ENCODE measurements at regions not wholly inside any gene's neighbourhood (a gene's known extent, or its start where the extent isn't known, plus 50 kb on each side); places are given as distances from the start of the nearest gene placed in this dataset.
A peak's percentile ranks its signal among the peaks of the same experiment; 100 is the strongest.

DNA sequence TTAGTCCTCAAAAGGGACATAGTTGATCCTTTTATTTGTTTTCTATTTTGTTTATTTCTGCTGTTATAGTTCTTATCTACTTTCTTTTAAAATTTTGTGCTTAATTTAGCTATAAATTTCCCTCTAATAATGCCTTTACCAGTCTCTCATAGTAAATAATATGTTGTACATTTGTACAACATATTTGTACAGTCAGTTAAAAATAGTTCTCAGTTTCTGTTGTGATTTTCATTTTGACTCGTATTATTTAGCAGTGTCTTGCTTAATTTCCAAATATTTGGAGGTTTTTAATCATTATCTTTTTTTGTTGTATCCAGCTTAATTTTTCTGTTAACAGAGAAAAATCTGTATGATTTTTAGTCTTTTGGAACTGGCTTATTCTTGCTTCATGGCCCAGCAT lies 443.6 kb upstream of the TRIB2 start:
- no peak for FAIRE-seq
- DNase-seq (ENCODE audit: low spot score): no peak

GRCh38 chr2:12274591-12274990 lies 442.1 kb upstream of the TRIB2 start:
- FAIRE-seq (no peak), DNase-seq (ENCODE audit: low spot score) (no peak)

- FAIRE-seq: no peak
These were observed 439.3 kb upstream of the TRIB2 start for GRCh38 chr2:12277241-12278034.

DNA sequence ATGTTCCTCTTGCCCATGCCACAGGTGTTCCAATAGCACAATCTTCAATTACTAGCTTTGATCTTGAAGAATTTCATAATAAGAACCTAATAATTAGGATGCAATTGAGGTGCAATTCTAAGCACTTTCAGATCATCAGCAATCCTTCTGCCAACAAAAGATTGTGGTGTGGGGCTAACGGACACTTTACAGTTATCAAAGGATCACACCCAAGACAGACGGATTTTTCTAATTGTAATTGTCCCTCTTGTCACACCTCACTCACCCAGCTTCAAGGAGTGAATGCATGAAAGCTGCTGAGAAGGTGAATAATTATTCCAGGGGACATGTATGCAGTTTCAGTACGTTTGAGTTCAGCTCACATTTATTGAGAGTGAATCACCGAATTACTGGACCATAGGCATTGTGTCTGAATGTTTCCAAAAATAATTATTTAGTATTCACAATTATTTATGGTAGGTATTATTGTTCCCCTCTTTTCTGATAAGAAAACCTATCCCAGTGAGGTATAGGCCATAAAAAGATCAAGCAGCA lies 438.5 kb upstream of the TRIB2 start:
- no peak for DNase-seq (ENCODE audit: low spot score)
- FAIRE-seq: no peak

More at GRCh38 chr2:12277241-12278034, 439.3 kb upstream of the TRIB2 start:
- no peak for DNase-seq (ENCODE audit: low spot score)

DNA sequence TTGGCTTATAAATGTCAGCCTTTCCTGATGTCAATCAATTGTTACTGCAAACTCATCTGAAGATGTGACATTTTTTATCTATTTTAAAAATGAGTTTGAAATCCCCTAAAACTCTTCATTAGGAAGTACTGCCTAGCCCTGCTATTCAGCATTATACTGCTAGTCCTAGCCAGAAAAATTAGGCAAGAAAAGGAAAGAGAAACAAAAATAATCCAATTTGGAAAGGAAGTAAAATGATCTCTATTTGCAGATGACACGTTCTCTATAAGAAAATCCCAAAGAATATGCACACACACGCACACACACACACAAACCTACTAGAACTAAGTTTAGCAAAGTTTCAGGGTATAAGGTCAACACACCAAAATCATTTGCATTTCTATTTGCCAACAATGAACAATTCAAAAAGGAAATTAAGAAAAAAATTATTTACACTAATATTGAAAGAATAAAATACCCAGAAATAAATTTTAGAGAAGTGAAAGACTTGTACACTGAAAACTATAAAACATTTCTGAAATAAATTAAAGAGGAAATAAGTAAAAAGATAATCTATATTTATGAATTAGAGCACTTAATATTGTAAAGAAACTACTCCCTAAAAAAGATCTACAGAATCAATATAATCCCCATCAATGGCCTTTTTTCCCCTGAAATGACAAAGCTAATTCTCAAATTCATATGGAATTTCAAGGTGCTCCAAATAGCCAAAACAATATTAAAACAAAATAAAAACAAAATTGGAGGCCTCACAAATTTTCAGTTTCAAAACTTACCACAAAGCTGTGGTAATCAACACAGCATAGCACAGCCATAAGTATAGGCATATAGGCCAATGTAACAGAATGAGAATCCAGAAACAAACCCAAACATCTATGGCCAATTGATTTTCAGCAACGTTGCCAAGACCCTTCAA lies 433.7 kb upstream of the TRIB2 start:
- FAIRE-seq (no peak), DNase-seq (ENCODE audit: low spot score) (no peak)

- FAIRE-seq (no peak), DNase-seq (ENCODE audit: low spot score) (no peak)
These were observed 432.7 kb upstream of the TRIB2 start for GRCh38 chr2:12284037-12284436.

GRCh38 chr2:12284487-12284886 lies 432.2 kb upstream of the TRIB2 start:
- FAIRE-seq (no peak), DNase-seq (ENCODE audit: low spot score) (no peak)

GRCh38 chr2:12286347-12286746 lies 430.4 kb upstream of the TRIB2 start:
- DNase-seq (ENCODE audit: low spot score) (no peak), FAIRE-seq (peak; percentile 9)

DNA sequence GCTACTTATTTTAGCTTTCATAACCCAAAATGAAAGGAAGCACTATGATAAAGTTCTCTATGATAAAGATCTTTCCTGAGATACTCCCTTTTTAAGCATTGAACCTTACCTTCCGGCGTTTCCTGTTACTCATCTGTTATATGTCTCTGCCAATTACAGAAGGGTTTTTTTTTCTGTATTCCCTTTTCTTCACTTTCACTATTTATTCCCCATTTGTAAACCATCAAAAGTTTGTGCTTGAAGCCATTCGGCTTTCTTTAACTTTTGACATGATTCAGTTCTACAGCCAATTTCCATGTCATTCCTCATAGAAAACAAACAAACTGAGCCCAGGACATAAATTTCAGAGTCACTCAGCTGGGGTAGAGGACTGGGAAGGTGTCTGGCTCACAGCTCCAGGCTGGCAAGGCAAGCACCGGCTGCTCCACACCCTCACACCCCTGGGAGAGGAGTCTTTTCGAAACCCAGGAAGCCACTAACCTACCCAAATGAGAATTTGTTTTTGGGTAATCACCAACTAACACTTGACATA lies 429.4 kb upstream of the TRIB2 start:
- no peak for FAIRE-seq
- DNase-seq (ENCODE audit: low spot score): no peak

DNA sequence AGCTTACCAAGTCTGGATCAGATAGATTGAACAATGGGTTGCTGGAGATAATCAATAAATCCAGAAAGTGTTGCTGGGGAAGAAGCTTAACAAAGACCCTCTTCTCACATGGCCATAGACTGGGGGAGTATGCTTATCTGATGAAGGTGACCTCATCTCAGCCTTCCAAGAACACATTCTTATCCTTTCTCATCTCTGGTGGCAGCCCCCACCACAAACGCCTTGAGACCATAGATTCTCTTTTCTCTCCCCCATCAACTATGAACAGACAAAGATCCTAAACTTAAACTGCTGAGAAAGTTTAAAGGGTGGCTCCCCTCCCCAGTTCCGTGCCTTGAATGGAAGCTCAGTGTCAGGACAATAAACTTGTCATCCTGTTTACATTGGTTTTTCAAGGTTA lies 428.7 kb upstream of the TRIB2 start:
- FAIRE-seq: no peak

DNA sequence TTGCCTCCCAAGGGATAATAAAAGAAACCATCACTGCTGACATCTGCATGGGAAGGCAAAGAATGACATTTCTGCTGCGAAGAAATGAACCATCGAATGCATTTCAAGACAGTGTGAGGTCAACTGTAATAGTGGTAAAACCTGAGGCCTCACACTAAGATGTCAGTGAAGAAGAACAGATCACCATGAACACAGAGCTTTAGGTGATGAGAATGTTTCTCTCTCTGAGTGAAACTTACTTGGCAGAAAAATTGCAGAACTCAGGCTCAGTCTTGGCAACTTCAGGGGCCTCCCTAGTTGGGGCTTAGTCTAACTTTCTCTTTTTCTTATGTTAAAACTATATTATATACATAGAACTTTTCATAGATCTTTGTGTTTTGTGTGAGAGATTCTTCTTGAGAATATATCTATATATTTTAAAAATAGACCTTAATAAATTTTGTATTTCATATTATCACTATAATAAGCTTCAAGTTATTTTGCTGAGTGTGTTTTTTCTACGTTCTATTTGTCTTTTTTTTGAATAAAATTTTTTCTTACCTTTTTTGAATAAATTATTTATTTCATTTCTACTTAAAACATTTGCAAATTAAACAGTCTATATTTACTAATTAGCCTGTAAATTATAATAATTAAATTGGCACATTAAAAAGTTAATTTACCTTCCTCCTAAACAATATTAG lies 427.5 kb upstream of the TRIB2 start:
- no peak for DNase-seq (ENCODE audit: low spot score)

More for the DNA sequence above, 428.7 kb upstream of the TRIB2 start:
- DNase-seq (ENCODE audit: low spot score): no peak

DNA sequence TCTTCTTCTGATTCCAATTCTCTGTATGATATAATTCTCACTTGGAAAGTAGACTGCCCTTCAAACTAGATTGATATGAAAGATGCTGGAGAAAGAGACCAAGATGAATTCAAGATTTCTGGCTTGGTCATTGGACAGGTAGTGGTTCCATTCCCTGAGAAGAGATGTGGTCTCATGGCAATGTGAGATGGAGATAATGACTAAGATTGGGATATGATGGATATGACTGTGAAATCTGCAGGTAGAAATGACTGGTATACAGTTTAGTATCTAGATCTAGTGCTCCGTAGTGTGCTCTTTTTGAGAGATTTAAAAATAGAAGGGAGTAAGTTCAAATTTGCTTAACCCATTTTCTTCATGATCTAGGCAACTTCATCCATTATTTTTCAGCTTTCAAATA lies 425.4 kb upstream of the TRIB2 start:
- FAIRE-seq (no peak), DNase-seq (ENCODE audit: low spot score) (no peak)

More for the DNA sequence above, 427.5 kb upstream of the TRIB2 start:
- FAIRE-seq: no peak

DNA sequence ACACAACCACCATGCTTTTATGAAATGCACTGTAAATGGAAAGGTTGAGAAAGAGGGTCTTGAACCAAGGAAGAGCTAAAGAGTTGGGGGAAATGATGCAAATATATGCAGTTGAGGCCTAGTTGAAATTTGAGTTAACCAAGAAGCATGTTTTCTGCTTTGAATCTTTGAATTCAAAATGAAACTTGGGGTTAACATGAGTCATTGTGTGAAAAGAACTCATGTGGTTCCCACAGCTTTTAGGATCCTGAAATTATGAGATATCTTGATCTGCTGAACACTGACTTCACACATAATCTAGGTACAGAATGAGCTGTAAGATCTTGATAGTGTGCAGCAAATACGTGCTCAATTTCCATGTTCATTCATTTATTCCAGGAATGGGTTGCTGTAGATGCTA lies 422.9 kb upstream of the TRIB2 start:
- DNase-seq (ENCODE audit: low spot score) (no peak), FAIRE-seq (no peak)

DNA sequence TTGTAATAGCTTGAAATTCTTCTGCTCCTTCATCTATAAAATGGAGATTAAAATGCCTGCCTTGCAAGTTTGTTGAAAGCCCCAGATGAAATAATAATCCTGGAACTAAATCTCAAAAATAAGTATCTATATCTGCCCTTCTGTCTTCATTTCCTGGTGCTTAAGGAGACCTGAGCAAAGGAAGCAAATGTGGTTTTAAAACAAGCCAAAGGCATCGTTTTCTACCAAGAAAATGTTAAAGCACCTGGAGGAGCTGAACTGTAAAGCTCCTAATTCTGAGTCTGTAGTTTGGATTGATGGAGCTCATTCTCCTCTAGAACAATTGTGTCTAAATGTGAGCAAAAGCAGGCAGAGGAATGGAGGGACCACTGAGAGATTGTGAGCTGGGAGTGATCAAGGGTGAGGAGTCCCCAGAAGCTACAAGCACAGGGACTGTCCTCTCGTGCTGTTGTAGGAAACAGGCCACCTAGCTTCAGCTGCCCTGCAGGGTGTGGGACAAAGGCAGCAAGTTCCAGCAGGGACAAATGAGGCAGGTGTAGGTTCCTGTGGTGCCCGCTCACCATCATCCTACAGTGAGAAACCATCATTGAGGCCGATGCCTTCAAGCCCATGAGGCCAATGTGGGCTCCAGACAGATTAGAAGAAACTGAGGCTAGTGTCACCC lies 420.7 kb upstream of the TRIB2 start:
- FAIRE-seq (no peak), DNase-seq (ENCODE audit: low spot score) (no peak)

DNA sequence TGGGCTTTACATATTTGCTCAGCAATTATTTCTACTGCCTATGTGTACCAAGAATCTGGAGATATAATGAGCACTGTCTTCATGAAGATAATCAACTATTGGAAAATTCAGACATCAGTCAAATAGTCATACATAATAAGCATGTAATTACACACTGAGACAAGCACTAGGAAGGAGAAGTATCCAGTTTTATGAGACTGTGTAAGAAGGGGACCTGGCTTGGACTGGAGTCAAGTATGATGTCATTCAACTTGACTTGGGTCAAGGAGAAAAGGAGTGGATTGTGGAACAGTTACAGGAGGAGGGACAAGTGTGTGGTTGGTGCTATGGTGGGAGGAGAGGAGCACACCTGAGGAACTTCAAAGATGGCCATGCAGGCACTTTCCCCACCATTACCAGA lies 419.8 kb upstream of the TRIB2 start:
- FAIRE-seq: peak; percentile 13
- DNase-seq (ENCODE audit: low spot score): no peak

- DNase-seq (ENCODE audit: low spot score) (no peak), FAIRE-seq (no peak)
These were observed 418.4 kb upstream of the TRIB2 start for GRCh38 chr2:12298352-12298751.

DNA sequence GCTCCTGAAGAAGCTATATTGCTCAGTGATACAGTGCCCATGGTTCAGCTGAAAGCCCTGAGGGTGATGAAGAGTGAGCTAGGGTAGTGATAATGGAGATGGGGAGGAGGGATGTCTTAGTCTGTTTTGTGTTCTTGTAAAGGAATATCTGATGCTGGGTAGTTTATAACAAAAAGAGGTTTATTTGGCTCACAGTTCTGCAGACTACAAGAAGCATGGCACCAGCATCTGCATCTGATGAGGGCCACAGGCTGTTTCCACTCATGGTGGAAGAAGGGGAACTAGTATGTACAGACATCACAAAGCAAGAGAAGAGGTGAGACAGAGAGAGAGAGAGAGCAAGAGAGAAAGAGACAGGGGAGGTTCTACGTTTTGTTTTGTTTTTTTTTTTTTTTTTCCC lies 417.3 kb upstream of the TRIB2 start:
- no peak for DNase-seq (ENCODE audit: low spot score)
- no peak for FAIRE-seq

- FAIRE-seq (no peak), DNase-seq (ENCODE audit: low spot score) (no peak)
These were observed 416.6 kb upstream of the TRIB2 start for GRCh38 chr2:12300019-12300602.

GRCh38 chr2:12300927-12301326 lies 415.8 kb upstream of the TRIB2 start:
- no peak for DNase-seq (ENCODE audit: low spot score)
- FAIRE-seq: no peak

DNA sequence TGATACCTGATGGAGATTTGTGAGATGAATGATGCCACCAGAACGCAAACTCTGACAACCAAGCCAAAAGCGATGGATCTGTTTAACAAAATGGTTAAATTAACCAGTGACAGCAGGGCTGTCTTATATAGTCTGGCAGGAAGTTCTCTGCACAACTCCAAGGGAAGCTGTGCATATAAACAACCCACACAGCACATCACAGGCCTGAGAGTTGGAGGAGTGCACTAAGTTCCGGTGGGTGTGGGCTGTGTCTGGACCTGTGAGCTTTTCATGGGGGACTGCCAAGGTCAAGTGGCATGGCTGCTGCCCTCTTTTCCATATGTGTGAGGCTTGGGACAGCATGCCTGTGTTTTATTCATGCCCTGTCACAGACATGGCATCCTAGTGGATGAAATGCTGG lies 414.6 kb upstream of the TRIB2 start:
- DNase-seq (ENCODE audit: low spot score): no peak
- FAIRE-seq: no peak

Data from urothelium cell line (cell line).